Calu3 (cell line): ENCODE measurements at regions not wholly inside any gene's neighbourhood (a gene's known extent, or its start where the extent isn't known, plus 50 kb on each side); places are given as distances from the start of the nearest gene placed in this dataset.

Experiments
- BruUV-seq: library from RNA; stranded (reverse); fragments of 400-500 nt; replicated peaks from 2 replicates; lab custom pipeline; 2021; lab: Mats Ljungman, UMichigan
- CTCF ChIA-PET: fragments of 300-600 bp; sonication (Branson Sonifier 250); formaldehyde crosslinking; loops from one replicate; lab custom pipeline; 2022; ENCODE audit warnings: antibody characterized with exemption; lab: Charles Lee
- DNase-seq: peaks from one replicate; pipeline ENCODE4 v3.0.0; 2022
- H3K27ac Mint-ChIP-seq: one replicate; pipeline ENCODE4 v1.8.0; 2022; ENCODE audit warnings: mixed read lengths; ENCODE audit not compliant: unreplicated experiment
- H3K27me3 Mint-ChIP-seq: one replicate; pipeline ENCODE4 v1.8.0; 2022; ENCODE audit warnings: mixed read lengths; ENCODE audit not compliant: unreplicated experiment
- H3K36me3 Mint-ChIP-seq: one replicate; pipeline ENCODE4 v1.8.0; 2022; ENCODE audit warnings: mild to moderate bottlenecking, moderate library complexity, mixed read lengths; ENCODE audit not compliant: insufficient read depth, unreplicated experiment
- H3K4me1 Mint-ChIP-seq: one replicate; pipeline ENCODE4 v1.8.0; 2022; ENCODE audit warnings: mild to moderate bottlenecking, low read depth, mixed read lengths; ENCODE audit not compliant: unreplicated experiment
- H3K4me3 Mint-ChIP-seq: one replicate; pipeline ENCODE4 v1.8.0; 2022; ENCODE audit warnings: mild to moderate bottlenecking, low read depth, moderate library complexity, mixed read lengths; ENCODE audit not compliant: unreplicated experiment
- H3K9me3 Mint-ChIP-seq: one replicate; pipeline ENCODE4 v1.8.0; 2022; ENCODE audit warnings: low read depth, mixed read lengths; ENCODE audit not compliant: unreplicated experiment
- CTCF ChIP-seq: fragments of 200-600 bp; IDR thresholded peaks from one replicate; pipeline ENCODE4 v1.8.0; 2022; ENCODE audit warnings: antibody characterized with exemption; ENCODE audit not compliant: unreplicated experiment
- intact Hi-C: fragments of 100-400 bp; cut with micrococcal nuclease; formaldehyde crosslinking; loops from one replicate; pipeline ENCODE4 v1.10.0; 2022; ENCODE audit not compliant: unreplicated experiment

- DNase-seq = no peak
- no peaks in the 10 kb centered on the region for H3K4me1 Mint-ChIP-seq
- H3K27ac Mint-ChIP-seq = no peak overlapping the region
- H3K9me3 Mint-ChIP-seq = peaks cover 2% of the 10 kb centered on the region
- CTCF ChIA-PET = no interaction called here
- no TSS peak for BruUV-seq
- TF ChIP-seq CTCF = no peak
- no peaks in the 10 kb centered on the region for H3K36me3 Mint-ChIP-seq
- intact Hi-C loops = no loop called here
- no peaks in the 10 kb centered on the region for H3K27me3 Mint-ChIP-seq
- no peak overlapping the region for H3K4me3 Mint-ChIP-seq
Measured at GRCh38 chr13:55714120-55714519, 1426.6 kb upstream of the PRR20A start.

- DNase-seq = no peak
- intact Hi-C loops = no loop called here
- no TSS peak for BruUV-seq
- Mint-ChIP-seq H3K27ac (no peak overlapping the region), H3K9me3 (no peaks in the 10 kb centered on the region), H3K4me3 (no peak overlapping the region), H3K36me3 (no peaks in the 10 kb centered on the region), H3K27me3 (no peaks in the 10 kb centered on the region), H3K4me1 (no peaks in the 10 kb centered on the region)
- CTCF ChIA-PET = no interaction called here
- no peak for TF ChIP-seq CTCF
Measured at GRCh38 chr13:55727683-55728082, 1413.0 kb upstream of the PRR20A start.

- Mint-ChIP-seq H3K27me3 (no peaks in the 10 kb centered on the region), H3K27ac (no peak overlapping the region), H3K4me1 (no peaks in the 10 kb centered on the region), H3K36me3 (no peaks in the 10 kb centered on the region), H3K4me3 (no peak overlapping the region), H3K9me3 (peaks cover 2% of the 10 kb centered on the region)
- BruUV-seq = no TSS peak
- no peak for TF ChIP-seq CTCF
- no peak for DNase-seq
- CTCF ChIA-PET = no interaction called here
- intact Hi-C loops = no loop called here
Measured at GRCh38 chr13:55728247-55728646, 1412.5 kb upstream of the PRR20A start.

DNA sequence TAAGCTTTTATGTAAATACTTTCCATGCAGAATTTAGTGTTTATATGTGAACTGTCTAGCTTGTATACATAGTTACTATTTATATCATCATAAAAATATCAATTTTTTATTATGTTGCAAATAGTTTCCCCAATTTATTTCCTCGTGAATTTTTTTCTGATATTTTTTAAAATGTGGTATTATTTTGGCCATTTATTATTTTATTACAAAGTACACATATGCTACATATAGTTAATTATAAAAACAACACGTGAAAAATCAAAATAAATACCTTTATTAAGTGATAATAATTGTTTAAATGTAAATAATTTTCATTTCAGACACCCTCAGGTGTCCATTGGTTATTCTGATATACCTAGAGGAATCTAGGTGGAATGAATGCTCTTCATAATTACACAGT, 1394.9 kb upstream of the PRR20A start:
- Mint-ChIP-seq H3K9me3 (no peaks in the 10 kb centered on the region), H3K27ac (no peak overlapping the region), H3K4me1 (no peaks in the 10 kb centered on the region), H3K27me3 (no peaks in the 10 kb centered on the region), H3K36me3 (no peaks in the 10 kb centered on the region), H3K4me3 (no peak overlapping the region)
- no TSS peak for BruUV-seq
- CTCF ChIA-PET = no interaction called here
- no peak for DNase-seq
- TF ChIP-seq CTCF = no peak
- intact Hi-C loops = no loop called here
